Osteoblast (primary cell): ENCODE measurements at regions not wholly inside any gene's neighbourhood (a gene's known extent, or its start where the extent isn't known, plus 50 kb on each side); places are given as distances from the start of the nearest gene placed in this dataset.
"Not testable (repeated sequence)": the region's sequence is repeated elsewhere in the genome, so short reads cannot be mapped to it uniquely, and the experiment has no call there.

ENCODE experiments used
- DNase-seq: peaks from one replicate; pipeline ENCODE4 v3.0.0; 2011; ENCODE audit warnings: low spot score, mixed read lengths; ENCODE audit not compliant: insufficient read length; ENCODE audit errors: missing footprints
- H2AFZ ChIP-seq: 2 replicates; pipeline ENCODE4 v1.6.0; 2011; ENCODE audit warnings: mild to moderate bottlenecking, low read length
- H3K27ac ChIP-seq: 2 replicates; pipeline ENCODE4 v1.5.1; 2011; ENCODE audit warnings: mild to moderate bottlenecking, low read depth, low read length, moderate library complexity
- H3K27me3 ChIP-seq: 2 replicates; pipeline ENCODE4 v1.6.0; 2012; ENCODE audit warnings: mild to moderate bottlenecking, control low read depth, inconsistent platforms, low read length, moderate library complexity; ENCODE audit not compliant: insufficient read depth
- H3K36me3 ChIP-seq: 2 replicates; pipeline ENCODE4 v1.5.1; 2011; ENCODE audit warnings: mild to moderate bottlenecking, low read length, control low read depth, moderate library complexity; ENCODE audit not compliant: insufficient read depth
- H3K4me1 ChIP-seq: 2 replicates; pipeline ENCODE4 v1.5.1; 2011; ENCODE audit warnings: mild to moderate bottlenecking, low read length, control low read depth, moderate library complexity; ENCODE audit not compliant: insufficient read depth
- H3K4me2 ChIP-seq: 2 replicates; pipeline ENCODE4 v1.6.0; 2011; ENCODE audit warnings: mild to moderate bottlenecking, low read length; ENCODE audit not compliant: insufficient read depth
- H3K4me3 ChIP-seq: fragments of 200-600 bp; sonication (generic); 3 replicates; pipeline ENCODE4 v1.5.1; 2012; ENCODE audit warnings: mild to moderate bottlenecking, low read length, inconsistent platforms; ENCODE audit not compliant: insufficient read depth
- H3K79me2 ChIP-seq: 2 replicates; pipeline ENCODE4 v1.6.0; 2012; ENCODE audit warnings: mild to moderate bottlenecking, low read length, control low read depth, inconsistent platforms; ENCODE audit not compliant: insufficient read depth
- H3K9me3 ChIP-seq: 2 replicates; pipeline ENCODE4 v1.5.1; 2011; ENCODE audit warnings: low read depth, low read length, control low read depth
- H4K20me1 ChIP-seq: 2 replicates; pipeline ENCODE4 v1.6.0; 2012; ENCODE audit warnings: mild to moderate bottlenecking, low read length, control low read depth; ENCODE audit not compliant: insufficient read depth
- CTCF ChIP-seq: IDR thresholded peaks from 2 replicates; pipeline ENCODE4 v1.5.1; 2011; ENCODE audit warnings: mild to moderate bottlenecking, low read depth, low read length, moderate library complexity; ENCODE audit errors: extremely low read depth

GRCh38 chr10:71093531-71093930 is 118.8 kb upstream of the UNC5B start:
- DNase-seq, result no peak
- TF ChIP-seq CTCF, result no peak
- H3K27me3 ChIP-seq, result peaks cover 14% of the 10 kb centered on the region

GRCh38 chr10:71094712-71095390 is 117.5 kb upstream of the UNC5B start:
- Histone ChIP-seq H3K4me3 (no peak overlapping the region), H3K27ac (no peak overlapping the region), H2AFZ (no peak overlapping the region), H4K20me1 (no peaks in the 10 kb centered on the region), H3K4me1 (no peaks in the 10 kb centered on the region), H3K27me3 (peaks cover 18% of the 10 kb centered on the region), H3K9me3 (peaks cover 2% of the 10 kb centered on the region), H3K79me2 (no peaks in the 10 kb centered on the region), H3K4me2 (no peak overlapping the region), H3K36me3 (no peaks in the 10 kb centered on the region)
- no peak for DNase-seq
- no peak for TF ChIP-seq CTCF

More at GRCh38 chr10:71093531-71093930, 118.8 kb upstream of the UNC5B start:
- no peaks in the 10 kb centered on the region for H3K79me2 ChIP-seq
- H3K4me3 ChIP-seq, result no peak overlapping the region
- no peak overlapping the region for H3K27ac ChIP-seq
- H3K4me2 ChIP-seq, result no peak overlapping the region
- no peak overlapping the region for H2AFZ ChIP-seq
- H3K36me3 ChIP-seq, result no peaks in the 10 kb centered on the region
- H3K4me1 ChIP-seq, result no peaks in the 10 kb centered on the region
- no peaks in the 10 kb centered on the region for H4K20me1 ChIP-seq
- peaks cover 2% of the 10 kb centered on the region for H3K9me3 ChIP-seq

- Histone ChIP-seq H4K20me1 (no peaks in the 10 kb centered on the region), H3K4me2 (no peak overlapping the region), H3K27ac (no peak overlapping the region), H3K36me3 (no peaks in the 10 kb centered on the region), H3K4me1 (no peaks in the 10 kb centered on the region), H3K79me2 (no peaks in the 10 kb centered on the region), H3K4me3 (no peak overlapping the region), H2AFZ (no peak overlapping the region), H3K27me3 (peaks cover 33% of the 10 kb centered on the region), H3K9me3 (no peaks in the 10 kb centered on the region)
- TF ChIP-seq CTCF, result no peak
- no peak for DNase-seq
Observed at GRCh38 chr10:71099731-71100361, 112.5 kb upstream of the UNC5B start.

GRCh38 chr10:71103961-71104360 is 108.4 kb upstream of the UNC5B start:
- DNase-seq, result no peak
- Histone ChIP-seq H3K27ac (no peak overlapping the region), H3K79me2 (no peaks in the 10 kb centered on the region), H3K4me1 (no peaks in the 10 kb centered on the region), H3K4me2 (no peak overlapping the region), H3K9me3 (no peaks in the 10 kb centered on the region), H3K4me3 (no peak overlapping the region), H3K27me3 (peaks cover 26% of the 10 kb centered on the region), H4K20me1 (no peaks in the 10 kb centered on the region), H2AFZ (no peak overlapping the region), H3K36me3 (no peaks in the 10 kb centered on the region)
- TF ChIP-seq CTCF, result no peak

GRCh38 chr10:71106151-71106550 is 106.2 kb upstream of the UNC5B start:
- H2AFZ ChIP-seq, H3K27ac ChIP-seq, DNase-seq, H4K20me1 ChIP-seq, H3K4me2 ChIP-seq, H3K9me3 ChIP-seq, H3K36me3 ChIP-seq, H3K4me3 ChIP-seq, H3K4me1 ChIP-seq, H3K79me2 ChIP-seq: not testable (repeated sequence)
- H3K27me3 ChIP-seq, result peaks cover 19% of the 10 kb centered on the region

- not testable (repeated sequence) for H3K27ac ChIP-seq, H2AFZ ChIP-seq, H3K36me3 ChIP-seq, H3K4me1 ChIP-seq, H3K4me3 ChIP-seq, H3K4me2 ChIP-seq, H3K9me3 ChIP-seq, H3K79me2 ChIP-seq, H4K20me1 ChIP-seq, DNase-seq
- peaks cover 18% of the 10 kb centered on the region for H3K27me3 ChIP-seq
Observed at GRCh38 chr10:71107117-71107516, 105.3 kb upstream of the UNC5B start.
